Endothelial cell of umbilical vein (primary cell): ENCODE measurements at regions not wholly inside any gene's neighbourhood (a gene's known extent, or its start where the extent isn't known, plus 50 kb on each side); places are given as distances from the start of the nearest gene placed in this dataset.
"Not testable (repeated sequence)": the region's sequence is repeated elsewhere in the genome, so short reads cannot be mapped to it uniquely, and the experiment has no call there.

Experiments used
- BruUV-seq: library from RNA; stranded (reverse); fragments of 400-500 nt; replicated peaks from 2 replicates; lab custom pipeline; 2021; lab: Mats Ljungman, UMichigan
- CTCF ChIA-PET: fragments of 300-600, 350-600 bp; sonication (Branson Sonifier 250); formaldehyde crosslinking; loops from one replicate; lab custom pipeline; 2021; ENCODE audit warnings: antibody characterized with exemption, inconsistent platforms; lab: Charles Lee
- POLR2A ChIA-PET: fragments of 300-600, 350-600 bp; sonication (Branson Sonifier 250); formaldehyde crosslinking; loops from one replicate; lab custom pipeline; 2021; ENCODE audit warnings: antibody characterized with exemption, inconsistent platforms; lab: Charles Lee
- DNase-seq: peaks from one replicate; pipeline ENCODE4 v3.0.0-alpha.2; 2011; ENCODE audit warnings: low read depth, low spot score
- FAIRE-seq: peaks from 2 replicates; lab custom pipeline; 2011; peaks lifted over from hg19 to GRCh38; lab: Jason Lieb, UNC
- H2AFZ ChIP-seq: 2 replicates; pipeline ENCODE4 v1.6.0; 2012; ENCODE audit warnings: low read depth, low read length, control low read depth, inconsistent platforms
- H3K27ac ChIP-seq: 2 replicates; pipeline ENCODE4 v1.5.1; 2011; ENCODE audit warnings: low read depth, mild to moderate bottlenecking, control low read depth, low read length, moderate library complexity; ENCODE audit not compliant: insufficient read depth
- H3K27me3 ChIP-seq, 2 experiments: 2 replicates each; pipeline versions ENCODE4 v1.6.0 to v1.6.1; 2011; ENCODE audit warnings: low read length in 2 of 2, mixed read lengths in 1 of 2; ENCODE audit not compliant: control insufficient read depth in 2 of 2, insufficient read depth in 2 of 2
- H3K36me3 ChIP-seq, 2 experiments: 2 replicates in 1 of 2; 3 replicates in 1 of 2; pipeline ENCODE4 v1.5.1; 2011; ENCODE audit warnings: low read length in 2 of 2, mild to moderate bottlenecking in 1 of 2, moderate library complexity in 1 of 2; ENCODE audit not compliant: control insufficient read depth in 2 of 2, insufficient read depth in 2 of 2; ENCODE audit errors: extremely low read depth in 1 of 2
- H3K4me1 ChIP-seq: 3 replicates; pipeline ENCODE4 v1.5.1; 2011; ENCODE audit warnings: mild to moderate bottlenecking, low read length; ENCODE audit not compliant: control insufficient read depth, insufficient read depth; ENCODE audit errors: extremely low read depth
- H3K4me2 ChIP-seq: 2 replicates; pipeline ENCODE4 v1.6.1; 2011; ENCODE audit warnings: low read length, control low read depth, mixed read lengths; ENCODE audit not compliant: insufficient read depth
- H3K4me3 ChIP-seq, 3 experiments: fragments of 200-600 bp in 1 of 3; sonication (generic), shearing (Covaris generic) in 1 of 3; replicated peaks in 1 of 3; 2 replicates each; pipeline ENCODE4 v1.5.1; 2011 to 2016; ENCODE audit warnings: control low read depth in 3 of 3, low read length in 3 of 3, mild to moderate bottlenecking in 2 of 3, inconsistent platforms in 1 of 3, low read depth in 1 of 3, moderate library complexity in 1 of 3; ENCODE audit not compliant: insufficient read depth in 1 of 3
- H3K79me2 ChIP-seq: 2 replicates; pipeline ENCODE4 v1.6.0; 2012; ENCODE audit warnings: low read length, inconsistent platforms; ENCODE audit not compliant: control insufficient read depth, insufficient read depth
- H3K9ac ChIP-seq: replicated peaks from 2 replicates; pipeline ENCODE3; 2011; ENCODE audit warnings: low read length, control low read depth; ENCODE audit not compliant: insufficient read depth; ENCODE audit errors: extremely low read depth
- H3K9me1 ChIP-seq: replicated peaks from 3 replicates; pipeline ENCODE4 v1.6.0; 2011; ENCODE audit warnings: mild to moderate bottlenecking, low read length; ENCODE audit not compliant: control insufficient read depth, insufficient read depth; ENCODE audit errors: extremely low read depth
- H3K9me3 ChIP-seq: replicated peaks from 2 replicates; pipeline ENCODE4 v1.5.1; 2012; ENCODE audit warnings: low read length, inconsistent platforms; ENCODE audit not compliant: control insufficient read depth, insufficient read depth
- H4K20me1 ChIP-seq: replicated peaks from 2 replicates; pipeline ENCODE3; 2011; ENCODE audit warnings: mild to moderate bottlenecking, low read length; ENCODE audit not compliant: control insufficient read depth, insufficient read depth; ENCODE audit errors: extremely low read depth
- CTCF ChIP-seq, 2 donors: IDR thresholded peaks; 1 replicate in 1 of 2; 2 replicates in 1 of 2; pipeline ENCODE4 v1.5.1; 2011; ENCODE audit warnings: low read length in 2 of 2, mild to moderate bottlenecking in 2 of 2, moderate library complexity in 2 of 2, control low read depth in 1 of 2, inconsistent platforms in 1 of 2, low read depth in 1 of 2; ENCODE audit not compliant: insufficient read depth in 1 of 2; ENCODE audit errors: extremely low read depth in 1 of 2
- FOS ChIP-seq: IDR thresholded peaks from 2 replicates; pipeline ENCODE4 v1.6.1; 2011; ENCODE audit warnings: mild to moderate bottlenecking, low read length, moderate library complexity, borderline replicate concordance; ENCODE audit not compliant: insufficient read depth
- MAX ChIP-seq: IDR thresholded peaks from 2 replicates; pipeline ENCODE4 v1.6.1; 2011; ENCODE audit not compliant: insufficient read depth, insufficient read length
- MYC ChIP-seq: IDR thresholded peaks from one replicate; pipeline ENCODE4 v1.6.1; 2011; ENCODE audit warnings: mild to moderate bottlenecking, low read depth, low read length
- POLR2A ChIP-seq: IDR thresholded peaks from 2 replicates; pipeline ENCODE4 v1.6.1; 2012; ENCODE audit warnings: low read depth, mild to moderate bottlenecking, control low read depth, low read length
- POLR2AphosphoS5 ChIP-seq: IDR thresholded peaks from 2 replicates; pipeline ENCODE4 v1.6.1; 2012; ENCODE audit warnings: low read depth, mild to moderate bottlenecking, control low read depth, low read length, moderate library complexity; ENCODE audit not compliant: insufficient read depth
- dilution Hi-C: fragments of 300-500 bp; cut with MboI; formaldehyde crosslinking; loops from one replicate; pipeline ENCODE4 v1.15.0; 2019; ENCODE audit warnings: low sequenced_read_pairs; ENCODE audit not compliant: extremely low pct_ligation_motif_present
- intact Hi-C: fragments of 100-400 bp; cut with micrococcal nuclease; formaldehyde crosslinking; loops from one replicate; pipeline ENCODE4 v1.10.0; 2022

GRCh38 chr12:88895634-88896033 lies 315.4 kb upstream of the KITLG start:
- peak; percentile 27 for DNase-seq
- CTCF ChIA-PET: interaction anchor here (0.9 to 3.5 kb wide), 2 partner anchors 98 to 304 kb away, joined by 3 to 27 read pairs; no protein-coding TSS in a partner anchor
- Histone ChIP-seq H4K20me1 (no peaks in the 10 kb centered on the region), H3K9ac (no peak overlapping the region), H3K79me2 (no peaks in the 10 kb centered on the region), H2AFZ (no peak overlapping the region), H3K4me2 (no peak overlapping the region), H3K36me3 (no peaks in the 10 kb centered on the region), H3K27ac (peak overlapping the region; percentile 98), H3K9me3 (no peaks in the 10 kb centered on the region), H3K4me3 (no peak overlapping the region), H3K4me1 (peaks cover 31% of the 10 kb centered on the region), H3K9me1 (no peaks in the 10 kb centered on the region), H3K27me3 (no peaks in the 10 kb centered on the region)
- POLR2A ChIA-PET: interaction anchor here (3.7 kb wide), 1 partner anchor 316 kb away, joined by 13 read pairs; the partner anchor contains the start of gene KITLG
- TF ChIP-seq POLR2AphosphoS5: peak; percentile 33
- no peak for TF ChIP-seq MYC
- dilution Hi-C loops: no loop called here
- intact Hi-C loops: loop anchor here (2.0 to 5.0 kb wide), 2 partner anchors 555 to 753 kb away; partner anchors contain the start of genes CEP290 and TMTC3
- FAIRE-seq: no peak
- BruUV-seq: no TSS peak

- intact Hi-C loops (no loop called here), dilution Hi-C loops (no loop called here)
- no peak overlapping the region for H2AFZ ChIP-seq
- H3K36me3 ChIP-seq: no peaks in the 10 kb centered on the region
- no peaks in the 10 kb centered on the region for H3K9me3 ChIP-seq
- CTCF ChIA-PET: interaction anchor here (1.0 kb wide), 1 partner anchor 100 kb away, joined by 3 read pairs; no protein-coding TSS in a partner anchor
- H3K4me3 ChIP-seq: no peak overlapping the region
- POLR2A ChIA-PET: no interaction called here
- FAIRE-seq (no peak), DNase-seq (no peak)
- no peak overlapping the region for H3K4me2 ChIP-seq
- TF ChIP-seq POLR2A (no peak), FOS (no peak), CTCF (IDR thresholded peaks at IDR 0.05; ENCODE audit: extremely low read depth in 1 of 2, insufficient read depth in 1 of 2, low read depth in 1 of 2, low read length in 2 of 2) (no peak), MAX (no peak)
- BruUV-seq: no TSS peak
- no peaks in the 10 kb centered on the region for H3K79me2 ChIP-seq
- H3K27ac ChIP-seq: no peak overlapping the region
- no peak overlapping the region for H3K9ac ChIP-seq
- H4K20me1 ChIP-seq: no peaks in the 10 kb centered on the region
- H3K27me3 ChIP-seq: no peaks in the 10 kb centered on the region
- no peaks in the 10 kb centered on the region for H3K9me1 ChIP-seq
- H3K4me1 ChIP-seq: peaks cover 28% of the 10 kb centered on the region
These were observed 313.5 kb upstream of the KITLG start for GRCh38 chr12:88893801-88894200.

GRCh38 chr12:88891434-88891833 lies 311.2 kb upstream of the KITLG start:
- H4K20me1 ChIP-seq, H3K27ac ChIP-seq, FAIRE-seq, POLR2A ChIA-PET, BruUV-seq, H3K9me1 ChIP-seq, intact Hi-C loops, H3K36me3 ChIP-seq, H3K9me3 ChIP-seq, dilution Hi-C loops, H3K4me2 ChIP-seq, H3K79me2 ChIP-seq, H2AFZ ChIP-seq, CTCF ChIA-PET, DNase-seq, H3K27me3 ChIP-seq, H3K9ac ChIP-seq, H3K4me3 ChIP-seq: not testable (repeated sequence)
- peaks cover 11% of the 10 kb centered on the region for H3K4me1 ChIP-seq
